OCI-LY7 (cell line): ENCODE measurements at regions not wholly inside any gene's neighbourhood (a gene's known extent, or its start where the extent isn't known, plus 50 kb on each side); places are given as distances from the start of the nearest gene placed in this dataset.

Experiments used
- BruUV-seq: library from RNA; stranded (reverse); fragments of 400-500 nt; replicated peaks from 2 replicates; lab custom pipeline; 2021; lab: Mats Ljungman, UMichigan
- CTCF ChIA-PET: fragments of 300-600 bp; sonication (Branson Sonifier 250); formaldehyde crosslinking; loops from one replicate; lab custom pipeline; 2022; ENCODE audit warnings: antibody characterized with exemption; ENCODE audit not compliant: unreplicated experiment; lab: Charles Lee
- POLR2A ChIA-PET: fragments of 300-600 bp; sonication (Branson Sonifier 250); formaldehyde crosslinking; loops from one replicate; lab custom pipeline; 2022; ENCODE audit warnings: antibody characterized with exemption; lab: Charles Lee
- DNase-seq: peaks from one replicate; pipeline ENCODE4 v3.0.0-alpha.2; 2015; ENCODE audit warnings: low spot score
- H2AFZ ChIP-seq: fragments of 200-600 bp; sonication (generic), shearing (Covaris generic); 2 replicates; pipeline ENCODE4 v1.6.1; 2014; ENCODE audit warnings: mild to moderate bottlenecking, antibody characterized with exemption, low read length, moderate library complexity
- H3K27ac ChIP-seq: fragments of 200-600 bp; sonication (generic); 2 replicates; pipeline ENCODE4 v1.5.1; 2014; ENCODE audit warnings: mixed run types, low read depth, mild to moderate bottlenecking, moderate library complexity, low read length, inconsistent platforms; ENCODE audit not compliant: poor library complexity, severe bottlenecking
- H3K36me3 ChIP-seq: fragments of 200-600 bp; sonication (generic); 2 replicates; pipeline ENCODE4 v1.6.1; 2014; ENCODE audit warnings: mild to moderate bottlenecking, antibody characterized with exemption, low read length, moderate library complexity, mixed read lengths; ENCODE audit not compliant: insufficient read depth
- H3K4me1 ChIP-seq: fragments of 200-600 bp; sonication (generic); 2 replicates; pipeline ENCODE4 v1.5.1; 2014; ENCODE audit warnings: mild to moderate bottlenecking, low read length; ENCODE audit not compliant: insufficient read depth, poor library complexity, severe bottlenecking
- H3K4me2 ChIP-seq: fragments of 200-600 bp; sonication (generic); 2 replicates; pipeline ENCODE4 v1.6.1; 2014; ENCODE audit warnings: mild to moderate bottlenecking, low read length
- H3K4me3 ChIP-seq: fragments of 200-600 bp; sonication (generic); 2 replicates; pipeline ENCODE4 v1.5.1; 2014; ENCODE audit warnings: mild to moderate bottlenecking, low read depth, low read length; ENCODE audit not compliant: poor library complexity, severe bottlenecking
- H3K79me2 ChIP-seq: fragments of 200-600 bp; sonication (generic); 2 replicates; pipeline ENCODE4 v1.6.1; 2016; ENCODE audit warnings: low read depth, mild to moderate bottlenecking, low read length, moderate library complexity, mixed read lengths; ENCODE audit not compliant: insufficient read depth
- H3K9me2 ChIP-seq: fragments of 200-600 bp; sonication (generic); 2 replicates; pipeline ENCODE4 v1.6.1; 2016; ENCODE audit warnings: mild to moderate bottlenecking, low read length, mixed read lengths; ENCODE audit not compliant: insufficient read depth
- H3K9me3 ChIP-seq: fragments of 200-600 bp; sonication (generic); 2 replicates; pipeline ENCODE4 v1.6.1; 2014; ENCODE audit warnings: mild to moderate bottlenecking, mixed run types, low read length, mixed read lengths
- H4K20me1 ChIP-seq: fragments of 200-600 bp; sonication (generic); 2 replicates; pipeline ENCODE4 v1.6.1; 2014; ENCODE audit warnings: mild to moderate bottlenecking, antibody characterized with exemption, low read length, moderate library complexity, mixed read lengths; ENCODE audit not compliant: insufficient read depth
- EZH2phosphoT487 ChIP-seq: fragments of 200-600 bp; sonication (generic); IDR thresholded peaks from 2 replicates; pipeline ENCODE4 v1.6.1; 2018; ENCODE audit warnings: low read depth, borderline replicate concordance, mild to moderate bottlenecking, mixed run types, antibody characterized with exemption, low read length, moderate library complexity, mixed read lengths
- intact Hi-C: fragments of 100-400 bp; cut with micrococcal nuclease; formaldehyde crosslinking; loops from one replicate; pipeline ENCODE4 v1.10.0; 2022; ENCODE audit not compliant: unreplicated experiment
- TF ChIP-seq, protein P1 (sequence below): fragments of 200-600 bp; sonication (generic); conservative IDR thresholded peaks from 2 replicates; pipeline ENCODE4 v1.5.1; 2014; ENCODE audit warnings: mild to moderate bottlenecking, antibody characterized with exemption, low read length, moderate library complexity, mixed read lengths

DNA sequence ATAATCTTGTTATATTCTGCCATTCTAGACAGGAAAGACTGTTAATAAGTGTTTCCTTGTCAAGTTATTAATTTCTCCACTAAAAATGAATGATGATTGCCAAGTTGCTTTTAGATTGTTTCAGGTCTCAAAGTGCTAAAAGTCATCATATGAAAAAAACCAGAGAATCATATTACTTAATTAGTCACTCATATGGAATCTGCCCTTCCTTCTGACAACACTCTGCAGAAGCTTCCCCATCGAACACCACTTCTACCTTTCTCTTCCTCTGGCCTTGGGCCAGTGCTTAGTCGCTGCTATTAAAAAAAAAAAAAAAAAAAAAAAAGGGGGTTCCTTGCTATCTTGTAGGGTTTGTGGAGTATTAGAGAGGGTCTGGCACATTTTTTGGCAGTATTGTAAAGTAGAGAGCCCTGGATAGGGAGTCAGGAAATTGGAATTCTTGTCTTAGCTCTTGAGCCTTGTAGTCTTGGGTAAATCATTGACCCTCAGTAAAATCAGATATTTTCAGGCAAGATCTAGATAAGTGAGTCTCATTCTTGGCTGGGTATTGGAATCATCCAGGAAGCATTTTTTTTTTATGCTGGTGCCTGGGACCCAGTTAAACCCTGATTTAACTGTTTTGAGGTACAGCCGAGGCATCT, 141.7 kb upstream of the CCDC68 start:
- Histone ChIP-seq H2AFZ (no peak overlapping the region), H3K79me2 (no peaks in the 10 kb centered on the region), H4K20me1 (no peaks in the 10 kb centered on the region), H3K27ac (no peak overlapping the region), H3K4me2 (no peak overlapping the region), H3K9me2 (no peaks in the 10 kb centered on the region), H3K9me3 (no peaks in the 10 kb centered on the region), H3K36me3 (no peaks in the 10 kb centered on the region), H3K4me1 (no peaks in the 10 kb centered on the region), H3K4me3 (no peak overlapping the region)
- POLR2A ChIA-PET = interaction anchor here (0.7 kb wide), 1 partner anchor 1007 kb away, joined by 3 read pairs; no protein-coding TSS in a partner anchor
- no peak for TF ChIP-seq EZH2phosphoT487
- TF ChIP-seq, protein P1, sequence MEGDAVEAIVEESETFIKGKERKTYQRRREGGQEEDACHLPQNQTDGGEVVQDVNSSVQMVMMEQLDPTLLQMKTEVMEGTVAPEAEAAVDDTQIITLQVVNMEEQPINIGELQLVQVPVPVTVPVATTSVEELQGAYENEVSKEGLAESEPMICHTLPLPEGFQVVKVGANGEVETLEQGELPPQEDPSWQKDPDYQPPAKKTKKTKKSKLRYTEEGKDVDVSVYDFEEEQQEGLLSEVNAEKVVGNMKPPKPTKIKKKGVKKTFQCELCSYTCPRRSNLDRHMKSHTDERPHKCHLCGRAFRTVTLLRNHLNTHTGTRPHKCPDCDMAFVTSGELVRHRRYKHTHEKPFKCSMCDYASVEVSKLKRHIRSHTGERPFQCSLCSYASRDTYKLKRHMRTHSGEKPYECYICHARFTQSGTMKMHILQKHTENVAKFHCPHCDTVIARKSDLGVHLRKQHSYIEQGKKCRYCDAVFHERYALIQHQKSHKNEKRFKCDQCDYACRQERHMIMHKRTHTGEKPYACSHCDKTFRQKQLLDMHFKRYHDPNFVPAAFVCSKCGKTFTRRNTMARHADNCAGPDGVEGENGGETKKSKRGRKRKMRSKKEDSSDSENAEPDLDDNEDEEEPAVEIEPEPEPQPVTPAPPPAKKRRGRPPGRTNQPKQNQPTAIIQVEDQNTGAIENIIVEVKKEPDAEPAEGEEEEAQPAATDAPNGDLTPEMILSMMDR = no peak
- BruUV-seq = no TSS peak
- intact Hi-C loops = no loop called here
- DNase-seq = no peak
- CTCF ChIA-PET = no interaction called here

DNA sequence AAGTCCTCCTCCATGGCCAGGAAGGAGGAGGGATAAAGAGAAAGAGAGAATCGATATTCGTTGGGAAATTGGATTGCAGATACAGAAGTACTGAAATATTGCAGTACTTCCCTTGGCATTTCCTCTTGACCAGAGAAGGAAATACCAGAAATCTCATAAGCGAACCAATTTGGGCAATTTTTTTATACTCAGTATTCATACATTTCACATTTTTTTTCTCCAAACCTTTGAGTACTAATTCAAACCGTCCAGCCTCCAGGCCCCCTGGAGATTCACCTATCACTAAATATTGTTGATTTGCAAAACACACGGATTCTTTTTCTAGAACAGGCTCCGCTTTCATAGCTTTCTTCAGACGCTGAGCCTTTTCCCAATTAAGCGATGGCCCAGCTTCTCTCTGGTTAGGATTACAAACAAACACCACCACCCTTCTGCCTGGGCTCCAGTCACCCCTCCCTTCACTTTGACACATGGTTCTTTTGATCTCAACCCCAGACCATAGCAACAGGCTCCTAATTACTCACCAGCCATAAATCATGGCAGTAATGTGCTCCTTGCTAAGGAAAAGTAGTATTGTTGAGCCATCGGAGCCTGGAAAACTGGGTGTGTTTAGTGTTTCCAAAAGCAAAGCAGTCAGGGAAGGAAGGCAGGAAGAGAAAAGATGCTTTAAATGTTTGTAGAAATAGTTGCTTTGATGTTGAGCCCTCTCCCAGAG, 138.4 kb upstream of the CCDC68 start:
- no peak overlapping the region for H3K4me2 ChIP-seq
- ChIA-PET POLR2A (interaction anchor here (0.7 kb wide), 1 partner anchor 243 kb away, joined by 3 read pairs; no protein-coding TSS in a partner anchor), CTCF (no interaction called here)
- no TSS peak for BruUV-seq
- H3K4me1 ChIP-seq = no peaks in the 10 kb centered on the region
- no peak overlapping the region for H2AFZ ChIP-seq
- no peaks in the 10 kb centered on the region for H3K9me3 ChIP-seq
- H3K27ac ChIP-seq = no peak overlapping the region
- no peaks in the 10 kb centered on the region for H4K20me1 ChIP-seq
- no peaks in the 10 kb centered on the region for H3K9me2 ChIP-seq
- TF ChIP-seq, protein P1 = no peak
- TF ChIP-seq EZH2phosphoT487 = no peak
- no peak overlapping the region for H3K4me3 ChIP-seq
- H3K79me2 ChIP-seq = no peaks in the 10 kb centered on the region
- no peak for DNase-seq
- no peaks in the 10 kb centered on the region for H3K36me3 ChIP-seq
- intact Hi-C loops = no loop called here
